K562 (cell line): ENCODE measurements at regions not wholly inside any gene's neighbourhood (a gene's known extent, or its start where the extent isn't known, plus 50 kb on each side); places are given as distances from the start of the nearest gene placed in this dataset.

Experiments used
- CBFA2T2 ChIP-seq: fragments of 450-650 bp; conservative IDR thresholded peaks from 2 replicates; pipeline ENCODE4 v1.6.1; 2017; ENCODE audit warnings: mild to moderate bottlenecking
- CEBPG ChIP-seq, 3 experiments: fragments of 200-800 bp in 1 of 3; sonication (Bioruptor generic) in 1 of 3; sonication (generic) in 1 of 3; formaldehyde crosslinking in 1 of 3; IDR thresholded peaks in 2 of 3; conservative IDR thresholded peaks in 1 of 3; 2 replicates each; pipeline versions ENCODE4 v1.6.1 to v1.8.0; 2016 to 2022; ENCODE audit warnings: missing compliant biosample characterization in 2 of 3, missing genetic modification characterization in 2 of 3, mild to moderate bottlenecking in 1 of 3, missing genetic modification reagents in 1 of 3
- ERF ChIP-seq: fragments of 450-650 bp; formaldehyde crosslinking; IDR thresholded peaks from 2 replicates; pipeline ENCODE4 v1.4.0; 2020; ENCODE audit warnings: mild to moderate bottlenecking, mixed read lengths
- ESRRB ChIP-seq: fragments of 250-450 bp; sonication (Bioruptor Pico); IDR thresholded peaks from 2 replicates; pipeline ENCODE4 v1.5.0; 2020; ENCODE audit warnings: mild to moderate bottlenecking, moderate library complexity, borderline replicate concordance
- GABPB1 ChIP-seq: sonication (generic); formaldehyde crosslinking; IDR thresholded peaks from 2 replicates; pipeline ENCODE4 v1.8.0; 2022; ENCODE audit warnings: mild to moderate bottlenecking, missing genetic modification reagents
- KDM5B ChIP-seq: fragments of 200-600 bp; sonication (generic); IDR thresholded peaks from 2 replicates; pipeline ENCODE4 v1.6.1; 2012; ENCODE audit warnings: low read depth, mild to moderate bottlenecking, moderate library complexity, low read length, control low read depth, inconsistent platforms; ENCODE audit not compliant: insufficient replicate concordance
- PPARD ChIP-seq: fragments of 250-450 bp; sonication (Bioruptor Pico); IDR thresholded peaks from 2 replicates; pipeline ENCODE4 v1.8.0; 2022; ENCODE audit warnings: inconsistent platforms, mild to moderate bottlenecking, moderate library complexity
- TBL1XR1 ChIP-seq, 2 experiments: IDR thresholded peaks; 2 replicates each; pipeline ENCODE4 v1.6.1; 2012; ENCODE audit warnings: improper control_type of control experiment in 2 of 2, low read length in 2 of 2, mild to moderate bottlenecking in 1 of 2
- ZBTB2 ChIP-seq: fragments of 450-650 bp; IDR thresholded peaks from 2 replicates; pipeline ENCODE4 v1.6.1; 2016; ENCODE audit warnings: antibody characterized with exemption
- ZBTB40 ChIP-seq, 2 experiments: fragments of 450-650 bp in 1 of 2; sonication (generic) in 1 of 2; formaldehyde crosslinking in 1 of 2; IDR thresholded peaks; 2 replicates each; pipeline versions ENCODE4 v1.7.1 to v1.9.0; 2016 to 2022; ENCODE audit warnings: inconsistent platforms in 1 of 2, mild to moderate bottlenecking in 1 of 2, missing genetic modification reagents in 1 of 2
- ZNF778 ChIP-seq: fragments of 450-650 bp; formaldehyde crosslinking; IDR thresholded peaks from 2 replicates; pipeline ENCODE4 v1.4.0; 2020; ENCODE audit warnings: mild to moderate bottlenecking, moderate library complexity
- ZNF79 ChIP-seq: fragments of 250-450 bp; sonication (Bioruptor Pico); IDR thresholded peaks from 2 replicates; pipeline ENCODE4 v1.4.0; 2020; ENCODE audit warnings: low read depth, mild to moderate bottlenecking, moderate library complexity
- TF ChIP-seq, protein P1 (sequence below), 3 experiments: fragments of 200-800 bp in 1 of 3; sonication (Bioruptor generic) in 1 of 3; sonication (generic) in 1 of 3; formaldehyde crosslinking in 1 of 3; IDR thresholded peaks; 2 replicates each; pipeline versions ENCODE4 v1.6.1 to v1.8.0; 2016 to 2022; ENCODE audit warnings: mild to moderate bottlenecking in 2 of 3, missing compliant biosample characterization in 2 of 3, missing genetic modification characterization in 2 of 3, missing genetic modification reagents in 1 of 3

GRCh38 chr12:126907900-126908764 is 1358.8 kb upstream of the TMEM132C start (continued):
- TF ChIP-seq ZBTB40 (IDR thresholded peaks at IDR 0.05) (no peak), ZBTB40 (CRISPR knock-in tag; IDR thresholded peaks at IDR 0.05) (no peak), CEBPG (CRISPR knock-in tag; IDR thresholded peaks at IDR 0.05) (no peak), CEBPG (tag; conservative IDR thresholded peaks at IDR 0.05 in 1 of 2, IDR thresholded peaks at IDR 0.05 in 1 of 2) (peak in 1 of 2 experiments; percentile 44; a peak in 2 of 4 replicates), ZNF79 (CRISPR knock-in tag) (peak; percentile 95), GABPB1 (no peak), ESRRB (CRISPR knock-in tag) (peak; percentile 85; the same call in 1 of the 2 replicates), KDM5B (peak; percentile 19), ZNF778 (CRISPR knock-in tag) (0 out of 2 replicates have a peak, but pooled peaks have one; percentile 81), TBL1XR1 (IDR thresholded peaks at IDR 0.05; ENCODE audit: low read length in 2 of 2) (peak in 1 of 2 experiments; percentile 83; a peak in 2 of 4 replicates), PPARD (peak; percentile 89; the same call in 1 of the 2 replicates), CBFA2T2 (peak; percentile 67), ZBTB2 (peak; percentile 81), ERF (peak; percentile 99)
- TF ChIP-seq, protein P1, sequence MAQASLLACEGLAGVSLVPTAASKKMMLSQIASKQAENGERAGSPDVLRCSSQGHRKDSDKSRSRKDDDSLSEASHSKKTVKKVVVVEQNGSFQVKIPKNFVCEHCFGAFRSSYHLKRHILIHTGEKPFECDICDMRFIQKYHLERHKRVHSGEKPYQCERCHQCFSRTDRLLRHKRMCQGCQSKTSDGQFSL (CRISPR knock-in tag; IDR thresholded peaks at IDR 0.05), result no peak
- TF ChIP-seq, protein P1 (tag; IDR thresholded peaks at IDR 0.05), result peak in 1 of 2 experiments; percentile 99; a peak in 2 of 4 replicates
